ENCODE measurements at regions not wholly inside any gene's neighbourhood (a gene's known extent, or its start where the extent isn't known, plus 50 kb on each side); places are given as distances from the start of the nearest gene placed in this dataset.

GRCh38 chr22:27463121-27463660 is 338.4 kb downstream of the MN1 start:
- CTCF ChIA-PET, result no interaction called here
- POLR2A ChIA-PET, result no interaction called here

- POLR2A ChIA-PET, result no interaction called here
- CTCF ChIA-PET, result no interaction called here
Measured at GRCh38 chr22:27466229-27466628, 335.3 kb downstream of the MN1 start.

GRCh38 chr22:27466778-27467438 is 334.6 kb downstream of the MN1 start:
- POLR2A ChIA-PET, result no interaction called here
- CTCF ChIA-PET, result no interaction called here

GRCh38 chr22:27467711-27468110 is 333.8 kb downstream of the MN1 start:
- POLR2A ChIA-PET, result no interaction called here
- CTCF ChIA-PET, result no interaction called here

- POLR2A ChIA-PET, result no interaction called here
- CTCF ChIA-PET, result no interaction called here
Measured at GRCh38 chr22:27468712-27469111, 332.8 kb downstream of the MN1 start.

- ChIA-PET POLR2A (no interaction called here), CTCF (no interaction called here)
Measured at GRCh38 chr22:27470169-27470772, 331.3 kb downstream of the MN1 start.

- POLR2A ChIA-PET, result no interaction called here
- CTCF ChIA-PET, result no interaction called here
Measured at GRCh38 chr22:27472975-27473374, 328.6 kb downstream of the MN1 start.

GRCh38 chr22:27473533-27473932 is 328.0 kb downstream of the MN1 start:
- ChIA-PET CTCF (no interaction called here), POLR2A (no interaction called here)

GRCh38 chr22:27474112-27474571 is 327.4 kb downstream of the MN1 start:
- POLR2A ChIA-PET, result no interaction called here

GRCh38 chr22:27474711-27475547 is 326.6 kb downstream of the MN1 start:
- ChIA-PET POLR2A (no interaction called here), CTCF (no interaction called here)

More at GRCh38 chr22:27474112-27474571, 327.4 kb downstream of the MN1 start:
- CTCF ChIA-PET, result no interaction called here

GRCh38 chr22:27475548-27475897 is 326.0 kb downstream of the MN1 start:
- CTCF ChIA-PET, result no interaction called here
- POLR2A ChIA-PET, result no interaction called here

GRCh38 chr22:27476318-27476717 is 325.2 kb downstream of the MN1 start:
- ChIA-PET CTCF (no interaction called here), POLR2A (no interaction called here)

- POLR2A ChIA-PET, result no interaction called here
- CTCF ChIA-PET, result no interaction called here
Measured at GRCh38 chr22:27476729-27477128, 324.8 kb downstream of the MN1 start.

- CTCF ChIA-PET, result no interaction called here
Measured at GRCh38 chr22:27477171-27477570, 324.4 kb downstream of the MN1 start.

GRCh38 chr22:27480487-27480886 is 321.1 kb downstream of the MN1 start:
- ChIA-PET POLR2A (no interaction called here), CTCF (no interaction called here)

More at GRCh38 chr22:27477171-27477570, 324.4 kb downstream of the MN1 start:
- POLR2A ChIA-PET, result no interaction called here

GRCh38 chr22:27482402-27482801 is 319.2 kb downstream of the MN1 start:
- POLR2A ChIA-PET, result no interaction called here
- CTCF ChIA-PET, result no interaction called here

- ChIA-PET POLR2A (no interaction called here), CTCF (no interaction called here)
Measured at GRCh38 chr22:27483095-27483785, 318.3 kb downstream of the MN1 start.

GRCh38 chr22:27485842-27486241 is 315.7 kb downstream of the MN1 start:
- ChIA-PET CTCF (no interaction called here), POLR2A (no interaction called here)

GRCh38 chr22:27487600-27488452 is 313.7 kb downstream of the MN1 start:
- CTCF ChIA-PET, result no interaction called here
- POLR2A ChIA-PET, result no interaction called here

Data from activated CD8-positive, alpha-beta memory T cell treated with anti-CD3 and anti-CD28 coated beads for 36 hours (primary cell).